ENCODE measurements at regions not wholly inside any gene's neighbourhood (a gene's known extent, or its start where the extent isn't known, plus 50 kb on each side); places are given as distances from the start of the nearest gene placed in this dataset.

DNA sequence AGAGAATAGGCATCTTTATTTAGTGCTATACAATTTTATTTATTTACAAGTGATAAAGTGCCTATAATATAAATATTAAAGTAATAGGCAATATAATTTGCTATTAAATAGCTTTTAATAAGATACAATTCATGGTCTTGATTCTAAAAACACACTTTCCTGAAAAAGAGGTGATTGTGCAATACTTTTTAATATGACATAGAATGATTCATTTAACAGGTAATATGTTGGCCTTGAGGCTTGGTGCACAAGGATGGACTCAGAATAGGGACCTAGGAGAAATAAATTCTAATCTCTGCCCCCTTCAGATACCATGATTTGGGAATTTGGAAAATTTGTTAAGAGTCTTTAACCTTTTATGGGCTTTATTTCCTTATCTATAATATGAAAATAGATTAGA, 149.9 kb upstream of the FUT9 start:
- no peak overlapping the region for H2BK12ac ChIP-seq (ENCODE audit: low read length)
- H2BK120ac ChIP-seq (ENCODE audit: insufficient read depth, low read length, poor library complexity), result no peak overlapping the region
- H3K9me3 ChIP-seq (ENCODE audit: insufficient read depth, low read depth, low read length), result no peaks in the 10 kb centered on the region
- H3K18ac ChIP-seq (ENCODE audit: low read length), result no peak overlapping the region
- no peak overlapping the region for H3K9ac ChIP-seq (ENCODE audit: low read length)
- no peak overlapping the region for H2AFZ ChIP-seq (ENCODE audit: insufficient read depth, low read length, poor library complexity)
- H2AK5ac ChIP-seq (ENCODE audit: low read length), result no peak overlapping the region
- no peaks in the 10 kb centered on the region for H3K79me1 ChIP-seq (ENCODE audit: low read length)
- no peaks in the 10 kb centered on the region for H3K36me3 ChIP-seq (ENCODE audit: control insufficient read depth in 1 of 2, insufficient read depth in 2 of 2, low read length in 2 of 2)
- no peak overlapping the region for H2BK5ac ChIP-seq (ENCODE audit: low read depth, low read length, poor library complexity)
- no peak overlapping the region for H4K8ac ChIP-seq (ENCODE audit: low read depth, low read length)
- no peak overlapping the region for H3K4me2 ChIP-seq (ENCODE audit: low read length)
- no peaks in the 10 kb centered on the region for H3K79me2 ChIP-seq (ENCODE audit: control insufficient read depth, insufficient read depth, low read length, poor library complexity)
- no peak overlapping the region for H3K23ac ChIP-seq (ENCODE audit: low read length)
- H4K12ac ChIP-seq (ENCODE audit: low read depth, low read length), result no peak overlapping the region
- H3K4me1 ChIP-seq (ENCODE audit: control insufficient read depth in 1 of 2, insufficient read depth in 2 of 2, low read length in 2 of 2), result no peaks in the 10 kb centered on the region
- DNase-seq, result no peak
- no peak overlapping the region for H3K4me3 ChIP-seq (ENCODE audit: low read depth, low read length)
- H4K91ac ChIP-seq (ENCODE audit: low read depth, low read length), result no peak overlapping the region
- H3K27me3 ChIP-seq (ENCODE audit: insufficient read depth, low read length), result no peaks in the 10 kb centered on the region
- no peak overlapping the region for H3K4ac ChIP-seq (ENCODE audit: low read depth, low read length)
- no peak overlapping the region for H3K14ac ChIP-seq (ENCODE audit: low read length)
- H3K27ac ChIP-seq (ENCODE audit: low read depth, low read length), result no peak overlapping the region

DNA sequence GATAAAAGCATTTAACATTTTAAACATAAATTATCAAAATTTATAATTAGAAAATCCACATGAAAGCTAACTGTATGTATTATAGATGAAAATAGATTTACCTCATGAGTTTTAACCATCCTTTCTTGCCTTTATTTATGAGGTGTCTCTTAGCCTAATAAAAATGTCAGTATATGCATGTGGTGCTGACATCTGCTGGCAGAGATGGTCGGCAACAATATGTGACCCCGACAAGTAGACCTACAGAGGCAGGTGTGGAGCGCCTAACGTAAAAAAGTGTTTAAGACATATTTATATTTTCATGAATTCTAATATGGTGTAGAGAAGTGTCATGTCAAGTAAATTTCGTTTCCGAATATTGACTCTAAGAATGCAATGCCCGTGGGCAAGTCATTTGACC, 149.0 kb upstream of the FUT9 start:
- Histone ChIP-seq H2BK5ac (ENCODE audit: low read depth, low read length, poor library complexity) (no peak overlapping the region), H2AFZ (ENCODE audit: insufficient read depth, low read length, poor library complexity) (no peak overlapping the region), H3K4ac (ENCODE audit: low read depth, low read length) (no peak overlapping the region), H3K27ac (ENCODE audit: low read depth, low read length) (no peak overlapping the region), H2BK120ac (ENCODE audit: insufficient read depth, low read length, poor library complexity) (no peak overlapping the region), H3K4me1 (ENCODE audit: control insufficient read depth in 1 of 2, insufficient read depth in 2 of 2, low read length in 2 of 2) (no peaks in the 10 kb centered on the region), H3K27me3 (ENCODE audit: insufficient read depth, low read length) (no peaks in the 10 kb centered on the region), H3K4me3 (ENCODE audit: low read depth, low read length) (no peak overlapping the region), H2BK12ac (ENCODE audit: low read length) (no peak overlapping the region), H3K79me1 (ENCODE audit: low read length) (no peaks in the 10 kb centered on the region), H4K91ac (ENCODE audit: low read depth, low read length) (no peak overlapping the region), H3K4me2 (ENCODE audit: low read length) (no peak overlapping the region), H3K14ac (ENCODE audit: low read length) (no peak overlapping the region), H4K8ac (ENCODE audit: low read depth, low read length) (no peak overlapping the region), H3K9ac (ENCODE audit: low read length) (no peak overlapping the region), H2AK5ac (ENCODE audit: low read length) (no peak overlapping the region), H3K9me3 (ENCODE audit: insufficient read depth, low read depth, low read length) (no peaks in the 10 kb centered on the region), H4K12ac (ENCODE audit: low read depth, low read length) (no peak overlapping the region), H3K18ac (ENCODE audit: low read length) (no peak overlapping the region), H3K79me2 (ENCODE audit: control insufficient read depth, insufficient read depth, low read length, poor library complexity) (no peaks in the 10 kb centered on the region), H3K36me3 (ENCODE audit: control insufficient read depth in 1 of 2, insufficient read depth in 2 of 2, low read length in 2 of 2) (no peaks in the 10 kb centered on the region), H3K23ac (ENCODE audit: low read length) (no peak overlapping the region)
- peak in 1 of 2 donors; percentile 14 for DNase-seq
- WGBS (ENCODE audit: extremely low coverage, insufficient coverage, insufficient read length), result no CpG with 5 or more reads among the region's 7 CpGs

DNA sequence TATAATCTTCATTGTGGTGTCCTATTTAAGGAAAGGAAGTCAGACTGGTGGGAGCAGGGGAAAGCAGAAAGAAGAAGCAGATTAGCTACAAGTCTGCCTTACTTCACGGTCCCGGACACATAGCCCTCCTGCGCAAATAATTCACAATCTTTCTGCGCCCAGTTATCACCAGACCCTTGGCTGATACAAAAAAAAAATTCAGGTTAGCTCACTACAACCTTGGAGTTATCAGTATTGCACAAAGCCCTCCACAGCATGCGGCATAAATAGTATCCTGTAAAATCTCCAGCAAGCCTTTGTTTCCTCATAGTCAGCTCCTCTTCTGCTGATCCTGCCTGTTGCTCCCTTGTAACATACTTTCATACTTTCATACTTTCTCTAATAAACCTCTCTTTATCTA, 148.6 kb upstream of the FUT9 start:
- Histone ChIP-seq H3K18ac (ENCODE audit: low read length) (no peak overlapping the region), H3K9me3 (ENCODE audit: insufficient read depth, low read depth, low read length) (no peaks in the 10 kb centered on the region), H2BK5ac (ENCODE audit: low read depth, low read length, poor library complexity) (no peak overlapping the region), H4K12ac (ENCODE audit: low read depth, low read length) (no peak overlapping the region), H3K14ac (ENCODE audit: low read length) (no peak overlapping the region), H3K4ac (ENCODE audit: low read depth, low read length) (no peak overlapping the region), H2BK120ac (ENCODE audit: insufficient read depth, low read length, poor library complexity) (no peak overlapping the region), H3K4me3 (ENCODE audit: low read depth, low read length) (no peak overlapping the region), H3K27me3 (ENCODE audit: insufficient read depth, low read length) (no peaks in the 10 kb centered on the region), H3K79me1 (ENCODE audit: low read length) (no peaks in the 10 kb centered on the region), H2BK12ac (ENCODE audit: low read length) (no peak overlapping the region), H3K9ac (ENCODE audit: low read length) (no peak overlapping the region), H3K4me1 (ENCODE audit: control insufficient read depth in 1 of 2, insufficient read depth in 2 of 2, low read length in 2 of 2) (no peaks in the 10 kb centered on the region), H4K91ac (ENCODE audit: low read depth, low read length) (no peak overlapping the region), H3K23ac (ENCODE audit: low read length) (no peak overlapping the region), H2AFZ (ENCODE audit: insufficient read depth, low read length, poor library complexity) (no peak overlapping the region), H4K8ac (ENCODE audit: low read depth, low read length) (no peak overlapping the region), H2AK5ac (ENCODE audit: low read length) (no peak overlapping the region), H3K36me3 (ENCODE audit: control insufficient read depth in 1 of 2, insufficient read depth in 2 of 2, low read length in 2 of 2) (no peaks in the 10 kb centered on the region), H3K27ac (ENCODE audit: low read depth, low read length) (no peak overlapping the region), H3K79me2 (ENCODE audit: control insufficient read depth, insufficient read depth, low read length, poor library complexity) (no peaks in the 10 kb centered on the region), H3K4me2 (ENCODE audit: low read length) (no peak overlapping the region)
- WGBS (ENCODE audit: extremely low coverage, insufficient coverage, insufficient read length), result no CpG with 5 or more reads among the region's 5 CpGs
- no peak for DNase-seq

DNA sequence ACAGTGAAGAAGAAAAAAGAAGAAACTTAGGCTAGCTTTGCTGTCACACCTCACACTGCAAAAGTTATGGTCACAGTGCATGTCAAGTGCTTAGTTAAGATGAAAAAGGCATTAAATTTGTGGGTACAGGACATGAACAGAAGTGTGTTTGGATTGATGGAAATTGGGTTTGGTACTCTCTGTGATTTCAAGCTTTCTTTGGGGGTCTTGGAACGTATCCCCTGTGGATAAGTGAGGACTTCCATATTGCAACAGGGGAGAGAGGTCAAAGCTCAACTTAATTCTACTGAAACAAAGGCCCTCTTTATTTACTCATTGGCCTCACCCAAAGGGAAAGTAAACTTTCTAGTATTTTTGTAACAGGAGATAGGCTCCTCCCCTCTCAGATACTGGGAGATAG, 138.3 kb upstream of the FUT9 start:
- WGBS (ENCODE audit: extremely low coverage, insufficient coverage, insufficient read length), result no CpG with 5 or more reads among the region's 1 CpG
- Histone ChIP-seq H3K4me3 (ENCODE audit: low read depth, low read length) (no peak overlapping the region), H3K27ac (ENCODE audit: low read depth, low read length) (no peak overlapping the region), H3K18ac (ENCODE audit: low read length) (no peak overlapping the region), H3K4me1 (ENCODE audit: control insufficient read depth in 1 of 2, insufficient read depth in 2 of 2, low read length in 2 of 2) (no peaks in the 10 kb centered on the region), H4K91ac (ENCODE audit: low read depth, low read length) (no peak overlapping the region), H3K9me3 (ENCODE audit: insufficient read depth, low read depth, low read length) (no peaks in the 10 kb centered on the region), H3K79me2 (ENCODE audit: control insufficient read depth, insufficient read depth, low read length, poor library complexity) (no peaks in the 10 kb centered on the region), H3K79me1 (ENCODE audit: low read length) (no peaks in the 10 kb centered on the region), H2BK12ac (ENCODE audit: low read length) (no peak overlapping the region), H3K9ac (ENCODE audit: low read length) (no peak overlapping the region), H3K27me3 (ENCODE audit: insufficient read depth, low read length) (no peaks in the 10 kb centered on the region), H3K4me2 (ENCODE audit: low read length) (no peak overlapping the region), H4K8ac (ENCODE audit: low read depth, low read length) (no peak overlapping the region), H3K23ac (ENCODE audit: low read length) (no peak overlapping the region), H2AK5ac (ENCODE audit: low read length) (no peak overlapping the region), H2BK5ac (ENCODE audit: low read depth, low read length, poor library complexity) (no peak overlapping the region), H2BK120ac (ENCODE audit: insufficient read depth, low read length, poor library complexity) (no peak overlapping the region), H4K12ac (ENCODE audit: low read depth, low read length) (no peak overlapping the region), H3K36me3 (ENCODE audit: control insufficient read depth in 1 of 2, insufficient read depth in 2 of 2, low read length in 2 of 2) (no peaks in the 10 kb centered on the region), H3K4ac (ENCODE audit: low read depth, low read length) (no peak overlapping the region), H2AFZ (ENCODE audit: insufficient read depth, low read length, poor library complexity) (no peak overlapping the region), H3K14ac (ENCODE audit: low read length) (no peak overlapping the region)
- no peak for DNase-seq

DNA sequence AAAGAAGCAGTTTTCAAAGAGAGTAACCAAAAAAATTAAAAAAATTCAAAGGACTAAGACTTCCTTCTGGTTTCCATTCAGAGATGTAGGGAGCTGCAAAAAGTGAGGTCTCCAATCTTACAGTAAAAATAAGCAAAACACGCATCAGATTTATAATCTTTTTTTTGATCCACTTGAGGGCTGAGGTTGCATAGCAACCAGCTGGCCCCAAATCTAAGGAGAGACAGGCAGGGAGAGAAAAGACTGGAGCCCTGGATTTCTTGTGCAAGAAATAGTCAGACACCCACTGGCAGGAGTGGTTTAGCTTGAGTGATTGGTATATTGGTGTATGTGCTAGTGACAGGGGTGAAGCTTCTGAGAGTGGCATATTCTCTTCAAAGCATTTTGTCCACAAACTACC, 135.9 kb upstream of the FUT9 start:
- Histone ChIP-seq H3K4me1 (ENCODE audit: control insufficient read depth in 1 of 2, insufficient read depth in 2 of 2, low read length in 2 of 2) (no peaks in the 10 kb centered on the region), H3K23ac (ENCODE audit: low read length) (no peak overlapping the region), H2BK120ac (ENCODE audit: insufficient read depth, low read length, poor library complexity) (no peak overlapping the region), H4K12ac (ENCODE audit: low read depth, low read length) (no peak overlapping the region), H2AK5ac (ENCODE audit: low read length) (no peak overlapping the region), H3K79me1 (ENCODE audit: low read length) (no peaks in the 10 kb centered on the region), H3K9ac (ENCODE audit: low read length) (no peak overlapping the region), H3K9me3 (ENCODE audit: insufficient read depth, low read depth, low read length) (no peaks in the 10 kb centered on the region), H3K4me3 (ENCODE audit: low read depth, low read length) (no peak overlapping the region), H3K18ac (ENCODE audit: low read length) (no peak overlapping the region), H3K36me3 (ENCODE audit: control insufficient read depth in 1 of 2, insufficient read depth in 2 of 2, low read length in 2 of 2) (no peaks in the 10 kb centered on the region), H2BK5ac (ENCODE audit: low read depth, low read length, poor library complexity) (no peak overlapping the region), H3K4ac (ENCODE audit: low read depth, low read length) (no peak overlapping the region), H3K27me3 (ENCODE audit: insufficient read depth, low read length) (no peaks in the 10 kb centered on the region), H3K79me2 (ENCODE audit: control insufficient read depth, insufficient read depth, low read length, poor library complexity) (no peaks in the 10 kb centered on the region), H3K27ac (ENCODE audit: low read depth, low read length) (no peak overlapping the region), H2AFZ (ENCODE audit: insufficient read depth, low read length, poor library complexity) (no peak overlapping the region), H4K8ac (ENCODE audit: low read depth, low read length) (no peak overlapping the region), H3K4me2 (ENCODE audit: low read length) (no peak overlapping the region), H2BK12ac (ENCODE audit: low read length) (no peak overlapping the region), H3K14ac (ENCODE audit: low read length) (no peak overlapping the region), H4K91ac (ENCODE audit: low read depth, low read length) (no peak overlapping the region)
- no CpG with 5 or more reads among the region's 1 CpG for WGBS (ENCODE audit: extremely low coverage, insufficient coverage, insufficient read length)
- no peak for DNase-seq

Measured in trophoblast cell (in vitro differentiated cells and primary cell).